ENCODE measurements at regions not wholly inside any gene's neighbourhood (a gene's known extent, or its start where the extent isn't known, plus 50 kb on each side); places are given as distances from the start of the nearest gene placed in this dataset.

- H3K27ac ChIP-seq, result no peak overlapping the region
- WGBS (ENCODE audit: low lambda C conversion rate, missing lambda C conversion rate), result 83% methylated on average over 3 of the region's 3 CpGs
- no peaks in the 10 kb centered on the region for H3K4me1 ChIP-seq (ENCODE audit: insufficient read depth)
- no peaks in the 10 kb centered on the region for H3K9me2 ChIP-seq (replicated peaks; ENCODE audit: insufficient read depth)
- no peak overlapping the region for H2AFZ ChIP-seq
- no peak for DNase-seq (ENCODE audit: low spot score)
- H3K27me3 ChIP-seq, result no peaks in the 10 kb centered on the region
- TF ChIP-seq, protein P1, sequence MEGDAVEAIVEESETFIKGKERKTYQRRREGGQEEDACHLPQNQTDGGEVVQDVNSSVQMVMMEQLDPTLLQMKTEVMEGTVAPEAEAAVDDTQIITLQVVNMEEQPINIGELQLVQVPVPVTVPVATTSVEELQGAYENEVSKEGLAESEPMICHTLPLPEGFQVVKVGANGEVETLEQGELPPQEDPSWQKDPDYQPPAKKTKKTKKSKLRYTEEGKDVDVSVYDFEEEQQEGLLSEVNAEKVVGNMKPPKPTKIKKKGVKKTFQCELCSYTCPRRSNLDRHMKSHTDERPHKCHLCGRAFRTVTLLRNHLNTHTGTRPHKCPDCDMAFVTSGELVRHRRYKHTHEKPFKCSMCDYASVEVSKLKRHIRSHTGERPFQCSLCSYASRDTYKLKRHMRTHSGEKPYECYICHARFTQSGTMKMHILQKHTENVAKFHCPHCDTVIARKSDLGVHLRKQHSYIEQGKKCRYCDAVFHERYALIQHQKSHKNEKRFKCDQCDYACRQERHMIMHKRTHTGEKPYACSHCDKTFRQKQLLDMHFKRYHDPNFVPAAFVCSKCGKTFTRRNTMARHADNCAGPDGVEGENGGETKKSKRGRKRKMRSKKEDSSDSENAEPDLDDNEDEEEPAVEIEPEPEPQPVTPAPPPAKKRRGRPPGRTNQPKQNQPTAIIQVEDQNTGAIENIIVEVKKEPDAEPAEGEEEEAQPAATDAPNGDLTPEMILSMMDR (IDR thresholded peaks at IDR 0.05; ENCODE audit: poor library complexity), result no peak
- no peak for TF ChIP-seq EZH2 (IDR thresholded peaks at IDR 0.05; ENCODE audit: borderline replicate concordance)
- no peak for TF ChIP-seq EZH2phosphoT487 (IDR thresholded peaks at IDR 0.05; ENCODE audit: low read depth, severe bottlenecking, unreplicated experiment)
- H4K20me1 ChIP-seq (ENCODE audit: insufficient read depth, poor library complexity, severe bottlenecking), result no peaks in the 10 kb centered on the region
- H3K36me3 ChIP-seq (replicated peaks; ENCODE audit: insufficient read depth, low read depth), result no peaks in the 10 kb centered on the region
- H3K9me3 ChIP-seq (ENCODE audit: low read depth), result no peaks in the 10 kb centered on the region
- H3K4me3 ChIP-seq, result no peak overlapping the region
- H3K79me2 ChIP-seq, result no peaks in the 10 kb centered on the region
- no peak overlapping the region for H3K4me2 ChIP-seq
Measured at GRCh38 chr10:84895541-84895940, 567.2 kb downstream of the CCSER2 start.

DNA sequence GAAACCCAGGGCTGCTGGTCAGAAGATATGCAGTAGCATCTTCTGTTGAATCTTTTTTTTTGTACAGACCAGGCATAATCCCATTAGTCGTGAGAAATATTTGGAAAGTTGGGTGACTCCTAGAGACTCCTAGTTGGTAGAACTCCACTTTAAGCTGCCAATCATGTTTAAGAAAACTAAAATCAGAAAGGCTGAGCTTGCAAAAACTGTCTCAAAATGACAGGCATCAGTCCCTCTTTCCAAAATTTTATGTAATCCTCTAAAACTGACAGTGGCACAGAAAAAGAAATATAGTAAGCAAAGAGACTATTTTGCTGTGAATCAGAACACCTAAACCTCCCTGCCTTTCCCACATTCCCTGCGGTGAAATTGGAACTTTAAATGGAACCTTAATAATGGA lies 568.5 kb downstream of the CCSER2 start:
- TF ChIP-seq, protein P1 (IDR thresholded peaks at IDR 0.05; ENCODE audit: poor library complexity), result no peak
- TF ChIP-seq EZH2 (IDR thresholded peaks at IDR 0.05; ENCODE audit: borderline replicate concordance) (no peak), EZH2phosphoT487 (IDR thresholded peaks at IDR 0.05; ENCODE audit: low read depth, severe bottlenecking, unreplicated experiment) (no peak)
- 94% methylated on average over 2 of the region's 2 CpGs for WGBS (ENCODE audit: low lambda C conversion rate, missing lambda C conversion rate)
- Histone ChIP-seq H3K4me3 (no peak overlapping the region), H3K4me2 (no peak overlapping the region), H2AFZ (no peak overlapping the region), H3K9me3 (ENCODE audit: low read depth) (no peaks in the 10 kb centered on the region), H3K27ac (no peak overlapping the region), H3K79me2 (no peaks in the 10 kb centered on the region), H3K9me2 (replicated peaks; ENCODE audit: insufficient read depth) (no peaks in the 10 kb centered on the region), H3K36me3 (replicated peaks; ENCODE audit: insufficient read depth, low read depth) (no peaks in the 10 kb centered on the region), H4K20me1 (ENCODE audit: insufficient read depth, poor library complexity, severe bottlenecking) (no peaks in the 10 kb centered on the region), H3K27me3 (no peaks in the 10 kb centered on the region), H3K4me1 (ENCODE audit: insufficient read depth) (no peaks in the 10 kb centered on the region)
- DNase-seq (ENCODE audit: low spot score), result no peak

- TF ChIP-seq EZH2 (IDR thresholded peaks at IDR 0.05; ENCODE audit: borderline replicate concordance) (no peak), EZH2phosphoT487 (IDR thresholded peaks at IDR 0.05; ENCODE audit: low read depth, severe bottlenecking, unreplicated experiment) (no peak)
- TF ChIP-seq, protein P1 (IDR thresholded peaks at IDR 0.05; ENCODE audit: poor library complexity), result no peak
- H3K36me3 ChIP-seq (replicated peaks; ENCODE audit: insufficient read depth, low read depth), result no peaks in the 10 kb centered on the region
- no peak overlapping the region for H3K4me3 ChIP-seq
- no peaks in the 10 kb centered on the region for H3K9me3 ChIP-seq (ENCODE audit: low read depth)
- no peaks in the 10 kb centered on the region for H4K20me1 ChIP-seq (ENCODE audit: insufficient read depth, poor library complexity, severe bottlenecking)
- no peaks in the 10 kb centered on the region for H3K27me3 ChIP-seq
- H3K4me2 ChIP-seq, result no peak overlapping the region
- DNase-seq (ENCODE audit: low spot score), result no peak
- no peak overlapping the region for H2AFZ ChIP-seq
- no peaks in the 10 kb centered on the region for H3K4me1 ChIP-seq (ENCODE audit: insufficient read depth)
- no peaks in the 10 kb centered on the region for H3K9me2 ChIP-seq (replicated peaks; ENCODE audit: insufficient read depth)
- WGBS (ENCODE audit: low lambda C conversion rate, missing lambda C conversion rate), result 58% methylated on average over 1 of the region's 1 CpG
- H3K27ac ChIP-seq, result no peak overlapping the region
- no peaks in the 10 kb centered on the region for H3K79me2 ChIP-seq
Measured at GRCh38 chr10:84899268-84899667, 570.9 kb downstream of the CCSER2 start.

GRCh38 chr10:84900141-84900540 lies 571.8 kb downstream of the CCSER2 start:
- WGBS (ENCODE audit: low lambda C conversion rate, missing lambda C conversion rate), result 61% methylated on average over 2 of the region's 2 CpGs
- TF ChIP-seq, protein P1 (IDR thresholded peaks at IDR 0.05; ENCODE audit: poor library complexity), result no peak
- TF ChIP-seq EZH2 (IDR thresholded peaks at IDR 0.05; ENCODE audit: borderline replicate concordance) (no peak), EZH2phosphoT487 (IDR thresholded peaks at IDR 0.05; ENCODE audit: low read depth, severe bottlenecking, unreplicated experiment) (no peak)
- no peaks in the 10 kb centered on the region for H3K27me3 ChIP-seq
- H3K4me1 ChIP-seq (ENCODE audit: insufficient read depth), result no peaks in the 10 kb centered on the region
- H4K20me1 ChIP-seq (ENCODE audit: insufficient read depth, poor library complexity, severe bottlenecking), result no peaks in the 10 kb centered on the region
- no peak for DNase-seq (ENCODE audit: low spot score)
- no peaks in the 10 kb centered on the region for H3K9me2 ChIP-seq (replicated peaks; ENCODE audit: insufficient read depth)
- H2AFZ ChIP-seq, result no peak overlapping the region
- no peaks in the 10 kb centered on the region for H3K9me3 ChIP-seq (ENCODE audit: low read depth)
- H3K79me2 ChIP-seq, result no peaks in the 10 kb centered on the region
- no peaks in the 10 kb centered on the region for H3K36me3 ChIP-seq (replicated peaks; ENCODE audit: insufficient read depth, low read depth)
- H3K4me2 ChIP-seq, result no peak overlapping the region
- no peak overlapping the region for H3K4me3 ChIP-seq
- H3K27ac ChIP-seq, result no peak overlapping the region
